VCaP (cell line): ENCODE measurements at regions not wholly inside any gene's neighbourhood (a gene's known extent, or its start where the extent isn't known, plus 50 kb on each side); places are given as distances from the start of the nearest gene placed in this dataset.
A peak's percentile ranks its signal among the peaks of the same experiment; 100 is the strongest.
"Not testable (repeated sequence)": the region's sequence is repeated elsewhere in the genome, so short reads cannot be mapped to it uniquely, and the experiment has no call there.

Experiments used
- H3K27ac ChIP-seq: fragments of 450-650 bp; 2 replicates; pipeline ENCODE4 v1.5.1; 2017
- CTCF ChIP-seq: fragments of 450-650 bp; conservative IDR thresholded peaks from 2 replicates; pipeline ENCODE4 v1.5.1; 2017; ENCODE audit warnings: mild to moderate bottlenecking, moderate library complexity

GRCh38 chr15:46061002-46061401, 426.2 kb downstream of the SQOR start:
- H3K27ac ChIP-seq, result no peak overlapping the region
- TF ChIP-seq CTCF, result no peak

- H3K27ac ChIP-seq, result no peak overlapping the region
- TF ChIP-seq CTCF, result no peak
Measured at GRCh38 chr15:46077220-46077619, 442.4 kb downstream of the SQOR start.

GRCh38 chr15:46079046-46079445, 444.2 kb downstream of the SQOR start:
- TF ChIP-seq CTCF, result no peak
- no peak overlapping the region for H3K27ac ChIP-seq

GRCh38 chr15:46080016-46080415, 445.2 kb downstream of the SQOR start:
- no peak overlapping the region for H3K27ac ChIP-seq
- no peak for TF ChIP-seq CTCF

GRCh38 chr15:46088486-46089445, 453.9 kb downstream of the SQOR start:
- no peak for TF ChIP-seq CTCF
- peak overlapping the region; percentile 18; the same call in 1 of the 2 replicates for H3K27ac ChIP-seq

- TF ChIP-seq CTCF, result no peak
- peak overlapping the region; percentile 18; the same call in 1 of the 2 replicates for H3K27ac ChIP-seq
Measured at GRCh38 chr15:46089467-46089935, 454.7 kb downstream of the SQOR start.

- H3K27ac ChIP-seq, result no peak overlapping the region
Measured at GRCh38 chr15:46091860-46092450, 457.1 kb downstream of the SQOR start.

GRCh38 chr15:46098006-46098405, 463.2 kb downstream of the SQOR start:
- H3K27ac ChIP-seq, result not testable (repeated sequence)

More at GRCh38 chr15:46091860-46092450, 457.1 kb downstream of the SQOR start:
- TF ChIP-seq CTCF, result peak; percentile 76
